Common myeloid progenitor, CD34-positive (primary cell): ENCODE measurements at regions not wholly inside any gene's neighbourhood (a gene's known extent, or its start where the extent isn't known, plus 50 kb on each side); places are given as distances from the start of the nearest gene placed in this dataset.
A peak's percentile ranks its signal among the peaks of the same experiment; 100 is the strongest.

Experiments used
- CTCF ChIA-PET: fragments of 350-600 bp; sonication (Branson Sonifier 250); formaldehyde crosslinking; loops from one replicate; lab custom pipeline; 2021; ENCODE audit warnings: antibody characterized with exemption; lab: Charles Lee
- POLR2A ChIA-PET: fragments of 350-600 bp; sonication (Branson Sonifier 250); formaldehyde crosslinking; loops from one replicate; lab custom pipeline; 2021; ENCODE audit warnings: antibody characterized with exemption; lab: Charles Lee
- DNase-seq, 3 donors: peaks; one replicate each; pipeline versions ENCODE4 v3.0.0 to v3.0.0-alpha.2; 2013
- H3K27ac ChIP-seq, 2 experiments: 1 replicate in 1 of 2; 2 replicates in 1 of 2; pipeline ENCODE4 v1.7.0; 2013; ENCODE audit warnings: inconsistent platforms in 2 of 2, low read length in 2 of 2, mild to moderate bottlenecking in 2 of 2, low read depth in 1 of 2, moderate library complexity in 1 of 2; ENCODE audit not compliant: severe bottlenecking in 2 of 2, insufficient read depth in 1 of 2, poor library complexity in 1 of 2
- H3K27me3 ChIP-seq, 5 experiments: replicated peaks in 2 of 5; 1 replicate in 3 of 5; 2 replicates in 2 of 5; pipeline versions ENCODE4 v1.6.1 to v1.7.0; 2013; ENCODE audit warnings: low read length in 4 of 5, mild to moderate bottlenecking in 2 of 5, moderate library complexity in 2 of 5, inconsistent platforms in 1 of 5; ENCODE audit not compliant: insufficient read depth in 5 of 5, control insufficient read depth in 4 of 5
- H3K36me3 ChIP-seq, 4 experiments: 1 replicate in 2 of 4; 2 replicates in 2 of 4; pipeline versions ENCODE4 v1.6.1 to v1.7.0; 2013; ENCODE audit warnings: low read length in 3 of 4, control low read depth in 1 of 4, mild to moderate bottlenecking in 1 of 4; ENCODE audit not compliant: control insufficient read depth in 4 of 4, insufficient read depth in 4 of 4
- H3K4me1 ChIP-seq, 4 experiments: 1 replicate in 3 of 4; 2 replicates in 1 of 4; pipeline versions ENCODE4 v1.6.1 to v1.7.1; 2013; ENCODE audit warnings: low read length in 3 of 4, mild to moderate bottlenecking in 3 of 4, control low read depth in 1 of 4, inconsistent platforms in 1 of 4, moderate library complexity in 1 of 4; ENCODE audit not compliant: control insufficient read depth in 4 of 4, insufficient read depth in 4 of 4; ENCODE audit errors: control extremely low read depth in 1 of 4
- H3K4me3 ChIP-seq, 7 experiments: 1 replicate in 4 of 7; 2 replicates in 3 of 7; pipeline versions ENCODE4 v1.5.1 to v1.7.0; 2013; ENCODE audit warnings: mild to moderate bottlenecking in 7 of 7, low read length in 6 of 7, moderate library complexity in 6 of 7, inconsistent platforms in 2 of 7, low read depth in 2 of 7, control low read depth in 1 of 7; ENCODE audit not compliant: insufficient read depth in 4 of 7, control insufficient read depth in 1 of 7; ENCODE audit errors: extremely low read depth in 1 of 7
- H3K9me3 ChIP-seq, 5 experiments: 1 replicate in 4 of 5; 2 replicates in 1 of 5; pipeline versions ENCODE4 v1.6.1 to v1.7.1; 2013; ENCODE audit warnings: low read length in 4 of 5, mild to moderate bottlenecking in 2 of 5, inconsistent platforms in 1 of 5, low read depth in 1 of 5, moderate library complexity in 1 of 5; ENCODE audit not compliant: control insufficient read depth in 4 of 5, insufficient read depth in 2 of 5; ENCODE audit errors: control extremely low read depth in 1 of 5
- WGBS: methylation state at CpG from one replicate; pipeline ENCODE4 v1.1.5; 2013; ENCODE audit not compliant: insufficient coverage; 5-methylcytosine and 5-hydroxymethylcytosine counted together

GRCh38 chr3:113051787-113052186 lies 61.0 kb downstream of the GTPBP8 start:
- no peak for DNase-seq
- Histone ChIP-seq H3K4me3 (no peak overlapping the region), H3K4me1 (peaks cover 0 to 3% (median 0%) of the 10 kb centered on the region in 4 experiments), H3K27ac (no peak overlapping the region), H3K36me3 (no peaks in the 10 kb centered on the region), H3K27me3 (no peaks in the 10 kb centered on the region), H3K9me3 (no peaks in the 10 kb centered on the region)
- ChIA-PET CTCF (interaction anchor here (6.8 kb wide), 1 partner anchor 237 kb away, joined by 45 read pairs; no protein-coding TSS in a partner anchor), POLR2A (no interaction called here)
- WGBS: 100% methylated on average over 2 of the region's 3 CpGs

- WGBS: 100% methylated on average over 1 of the region's 3 CpGs
- POLR2A ChIA-PET: no interaction called here
- no peaks in the 10 kb centered on the region for H3K36me3 ChIP-seq
- CTCF ChIA-PET: interaction anchor here (1.0 to 6.8 kb wide), 3 partner anchors 83 to 236 kb away, joined by 3 to 45 read pairs (median 4); no protein-coding TSS in a partner anchor
- peaks cover 0 to 3% (median 0%) of the 10 kb centered on the region in 4 experiments for H3K4me1 ChIP-seq
- no peak overlapping the region for H3K4me3 ChIP-seq
- no peak overlapping the region for H3K27ac ChIP-seq
- H3K27me3 ChIP-seq: no peaks in the 10 kb centered on the region
- no peaks in the 10 kb centered on the region for H3K9me3 ChIP-seq
- DNase-seq: no peak
Observed at GRCh38 chr3:113053169-113053568, 62.4 kb downstream of the GTPBP8 start.

GRCh38 chr3:113054552-113054951 lies 63.8 kb downstream of the GTPBP8 start:
- Histone ChIP-seq H3K27me3 (no peaks in the 10 kb centered on the region), H3K4me1 (peaks cover 0 to 3% (median 0%) of the 10 kb centered on the region in 4 experiments), H3K4me3 (no peak overlapping the region), H3K36me3 (no peaks in the 10 kb centered on the region), H3K27ac (no peak overlapping the region), H3K9me3 (no peaks in the 10 kb centered on the region)
- ChIA-PET CTCF (interaction anchor here (1.0 to 6.8 kb wide), 2 partner anchors 234 to 240 kb away, joined by 3 to 45 read pairs; no protein-coding TSS in a partner anchor), POLR2A (no interaction called here)
- no peak for DNase-seq
- WGBS: no CpG with 5 or more reads among the region's 1 CpG

GRCh38 chr3:113055201-113055600 lies 64.4 kb downstream of the GTPBP8 start:
- POLR2A ChIA-PET: no interaction called here
- Histone ChIP-seq H3K4me1 (peaks cover 0 to 3% (median 0%) of the 10 kb centered on the region in 4 experiments), H3K27me3 (no peaks in the 10 kb centered on the region), H3K4me3 (no peak overlapping the region), H3K27ac (no peak overlapping the region), H3K36me3 (no peaks in the 10 kb centered on the region), H3K9me3 (no peaks in the 10 kb centered on the region)
- peak in 2 of 3 donors; percentile 42 to 46 for DNase-seq
- CTCF ChIA-PET: interaction anchor here (0.6 to 6.8 kb wide), 2 partner anchors 234 to 321 kb away, joined by 3 to 45 read pairs; no protein-coding TSS in a partner anchor

- CTCF ChIA-PET: interaction anchor here (0.6 to 6.8 kb wide), 2 partner anchors 233 to 321 kb away, joined by 3 to 45 read pairs; no protein-coding TSS in a partner anchor
- 86% methylated on average over 5 of the region's 5 CpGs for WGBS
- H3K36me3 ChIP-seq: no peaks in the 10 kb centered on the region
- POLR2A ChIA-PET: interaction anchor here (0.6 kb wide), 1 partner anchor 154 kb away, joined by 4 read pairs; no protein-coding TSS in a partner anchor
- peaks cover 0 to 2% (median 0%) of the 10 kb centered on the region in 4 experiments for H3K4me1 ChIP-seq
- no peaks in the 10 kb centered on the region for H3K9me3 ChIP-seq
- DNase-seq: no peak
- no peak overlapping the region for H3K4me3 ChIP-seq
- H3K27ac ChIP-seq: no peak overlapping the region
- no peaks in the 10 kb centered on the region for H3K27me3 ChIP-seq
Observed at GRCh38 chr3:113055961-113056360, 65.2 kb downstream of the GTPBP8 start.

- ChIA-PET CTCF (interaction anchor here (1.3 to 6.8 kb wide), 2 partner anchors 180 to 232 kb away, joined by 3 to 45 read pairs; no protein-coding TSS in a partner anchor), POLR2A (no interaction called here)
- no peaks in the 10 kb centered on the region for H3K4me1 ChIP-seq
Observed at GRCh38 chr3:113057117-113057516, 66.3 kb downstream of the GTPBP8 start.

GRCh38 chr3:113058188-113058587 lies 67.4 kb downstream of the GTPBP8 start:
- Histone ChIP-seq H3K9me3 (no peaks in the 10 kb centered on the region), H3K27ac (no peak overlapping the region), H3K4me3 (no peak overlapping the region), H3K4me1 (no peaks in the 10 kb centered on the region), H3K36me3 (peaks cover 0 to 1% (median under 1%) of the 10 kb centered on the region in 4 experiments), H3K27me3 (no peaks in the 10 kb centered on the region)
- WGBS: 100% methylated on average over 1 of the region's 3 CpGs
- CTCF ChIA-PET: interaction anchor here (1.3 to 1.7 kb wide), 2 partner anchors 179 to 230 kb away, joined by 3 to 5 read pairs; no protein-coding TSS in a partner anchor
- no peak for DNase-seq
- POLR2A ChIA-PET: no interaction called here

More at GRCh38 chr3:113057117-113057516, 66.3 kb downstream of the GTPBP8 start:
- no peaks in the 10 kb centered on the region for H3K9me3 ChIP-seq
- 100% methylated on average over 3 of the region's 3 CpGs for WGBS
- no peak overlapping the region for H3K27ac ChIP-seq
- no peak overlapping the region for H3K4me3 ChIP-seq
- no peak for DNase-seq
- no peaks in the 10 kb centered on the region for H3K36me3 ChIP-seq
- H3K27me3 ChIP-seq: no peaks in the 10 kb centered on the region
